IMR-90 (cell line): ENCODE measurements at regions not wholly inside any gene's neighbourhood (a gene's known extent, or its start where the extent isn't known, plus 50 kb on each side); places are given as distances from the start of the nearest gene placed in this dataset.

ENCODE experiments used
- BHLHE40 ChIP-seq: fragments of 150-350 bp; IDR thresholded peaks from 2 replicates; pipeline ENCODE4 v1.6.1; 2016; ENCODE audit warnings: mild to moderate bottlenecking, low read depth, low read length
- CEBPB ChIP-seq: IDR thresholded peaks from 2 replicates; pipeline ENCODE4 v1.6.1; 2012; ENCODE audit warnings: low read depth, low read length, improper control_type of control experiment
- CHD1 ChIP-seq: IDR thresholded peaks from 2 replicates; pipeline ENCODE4 v1.6.1; 2012; ENCODE audit warnings: low read depth, low read length, improper control_type of control experiment
- FOS ChIP-seq: fragments of 150-350 bp; IDR thresholded peaks from 2 replicates; pipeline ENCODE4 v1.6.1; 2016; ENCODE audit warnings: low read depth, low read length
- MAFK ChIP-seq: IDR thresholded peaks from 2 replicates; pipeline ENCODE4 v1.6.1; 2012; ENCODE audit warnings: low read depth, low read length, improper control_type of control experiment
- POLR2A ChIP-seq: IDR thresholded peaks from 2 replicates; pipeline ENCODE4 v1.6.1; 2012; ENCODE audit warnings: mild to moderate bottlenecking, low read depth, low read length
- RAD21 ChIP-seq: IDR thresholded peaks from 2 replicates; pipeline ENCODE4 v1.6.1; 2012; ENCODE audit warnings: low read length, improper control_type of control experiment
- RFX5 ChIP-seq: IDR thresholded peaks from 2 replicates; pipeline ENCODE4 v1.8.0; 2012; ENCODE audit warnings: low read depth, mild to moderate bottlenecking, low read length, moderate library complexity
- SMC3 ChIP-seq: fragments of 150-350 bp; IDR thresholded peaks from 2 replicates; pipeline ENCODE4 v1.6.1; 2016; ENCODE audit warnings: low read depth, mild to moderate bottlenecking, antibody characterized with exemption, low read length, moderate library complexity
- TF ChIP-seq, protein P1 (sequence below): conservative IDR thresholded peaks from 2 replicates; pipeline ENCODE4 v1.5.1; 2012; ENCODE audit warnings: mild to moderate bottlenecking, low read depth, low read length, improper control_type of control experiment
- TF ChIP-seq, protein P2 (sequence below): fragments of 150-350 bp; IDR thresholded peaks from 2 replicates; pipeline ENCODE4 v1.6.1; 2017; ENCODE audit warnings: mild to moderate bottlenecking, antibody characterized with exemption, low read length, low read depth

DNA sequence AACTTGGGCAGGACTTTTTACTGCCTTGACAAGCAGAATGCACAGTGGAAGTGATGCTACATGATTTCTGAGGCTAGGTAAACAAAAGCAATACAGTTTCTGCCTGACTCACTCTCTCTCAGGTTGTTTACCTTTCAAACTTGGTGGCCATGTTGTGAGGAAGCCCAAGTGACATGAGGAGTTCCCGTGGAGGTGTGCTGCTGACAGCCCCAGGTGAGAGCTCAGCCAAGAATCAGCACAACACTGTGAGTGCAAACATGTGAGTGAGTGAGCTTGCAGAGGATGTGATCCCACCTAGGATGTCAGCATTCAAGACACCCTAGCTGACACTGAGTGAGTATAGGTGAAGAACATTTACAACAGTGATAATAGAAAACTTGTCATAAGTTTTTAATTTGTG lies 71.1 kb upstream of the IFNAR2 start:
- TF ChIP-seq FOS (no peak), POLR2A (no peak), RAD21 (no peak), BHLHE40 (no peak), MAFK (no peak), CEBPB (no peak), RFX5 (no peak), CHD1 (no peak), SMC3 (no peak)
- TF ChIP-seq, protein P1, sequence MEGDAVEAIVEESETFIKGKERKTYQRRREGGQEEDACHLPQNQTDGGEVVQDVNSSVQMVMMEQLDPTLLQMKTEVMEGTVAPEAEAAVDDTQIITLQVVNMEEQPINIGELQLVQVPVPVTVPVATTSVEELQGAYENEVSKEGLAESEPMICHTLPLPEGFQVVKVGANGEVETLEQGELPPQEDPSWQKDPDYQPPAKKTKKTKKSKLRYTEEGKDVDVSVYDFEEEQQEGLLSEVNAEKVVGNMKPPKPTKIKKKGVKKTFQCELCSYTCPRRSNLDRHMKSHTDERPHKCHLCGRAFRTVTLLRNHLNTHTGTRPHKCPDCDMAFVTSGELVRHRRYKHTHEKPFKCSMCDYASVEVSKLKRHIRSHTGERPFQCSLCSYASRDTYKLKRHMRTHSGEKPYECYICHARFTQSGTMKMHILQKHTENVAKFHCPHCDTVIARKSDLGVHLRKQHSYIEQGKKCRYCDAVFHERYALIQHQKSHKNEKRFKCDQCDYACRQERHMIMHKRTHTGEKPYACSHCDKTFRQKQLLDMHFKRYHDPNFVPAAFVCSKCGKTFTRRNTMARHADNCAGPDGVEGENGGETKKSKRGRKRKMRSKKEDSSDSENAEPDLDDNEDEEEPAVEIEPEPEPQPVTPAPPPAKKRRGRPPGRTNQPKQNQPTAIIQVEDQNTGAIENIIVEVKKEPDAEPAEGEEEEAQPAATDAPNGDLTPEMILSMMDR, result no peak
- TF ChIP-seq, protein P2, sequence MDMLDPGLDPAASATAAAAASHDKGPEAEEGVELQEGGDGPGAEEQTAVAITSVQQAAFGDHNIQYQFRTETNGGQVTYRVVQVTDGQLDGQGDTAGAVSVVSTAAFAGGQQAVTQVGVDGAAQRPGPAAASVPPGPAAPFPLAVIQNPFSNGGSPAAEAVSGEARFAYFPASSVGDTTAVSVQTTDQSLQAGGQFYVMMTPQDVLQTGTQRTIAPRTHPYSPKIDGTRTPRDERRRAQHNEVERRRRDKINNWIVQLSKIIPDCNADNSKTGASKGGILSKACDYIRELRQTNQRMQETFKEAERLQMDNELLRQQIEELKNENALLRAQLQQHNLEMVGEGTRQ, result no peak
